AG04449 (cell line): ENCODE measurements at regions not wholly inside any gene's neighbourhood (a gene's known extent, or its start where the extent isn't known, plus 50 kb on each side); places are given as distances from the start of the nearest gene placed in this dataset.

Experiments
- CTCF ChIA-PET: fragments of 350-600 bp; formaldehyde crosslinking; extraction: SDS; loops from one replicate; lab custom pipeline; 2021; ENCODE audit warnings: antibody characterized with exemption; lab: Yijun Ruan, JAX
- POLR2A ChIA-PET: fragments of 400-600, 350-600 bp; formaldehyde crosslinking; extraction: SDS; loops from one replicate; lab custom pipeline; 2020; ENCODE audit warnings: antibody characterized with exemption, inconsistent platforms; lab: Yijun Ruan, JAX
- DNase-seq: peaks from one replicate; pipeline ENCODE4 v3.0.0-alpha.2; 2010; ENCODE audit warnings: low read depth, low spot score
- H3K4me3 ChIP-seq: 2 replicates; pipeline ENCODE4 v1.5.1; 2011; ENCODE audit warnings: low read depth, mild to moderate bottlenecking, control low read depth, low read length
- TF ChIP-seq, protein P1 (sequence below): IDR thresholded peaks from one replicate; pipeline ENCODE4 v1.5.1; 2011; ENCODE audit warnings: mild to moderate bottlenecking, moderate library complexity, low read length, control low read depth, inconsistent platforms; ENCODE audit not compliant: insufficient read depth; ENCODE audit errors: missing control alignments

DNA sequence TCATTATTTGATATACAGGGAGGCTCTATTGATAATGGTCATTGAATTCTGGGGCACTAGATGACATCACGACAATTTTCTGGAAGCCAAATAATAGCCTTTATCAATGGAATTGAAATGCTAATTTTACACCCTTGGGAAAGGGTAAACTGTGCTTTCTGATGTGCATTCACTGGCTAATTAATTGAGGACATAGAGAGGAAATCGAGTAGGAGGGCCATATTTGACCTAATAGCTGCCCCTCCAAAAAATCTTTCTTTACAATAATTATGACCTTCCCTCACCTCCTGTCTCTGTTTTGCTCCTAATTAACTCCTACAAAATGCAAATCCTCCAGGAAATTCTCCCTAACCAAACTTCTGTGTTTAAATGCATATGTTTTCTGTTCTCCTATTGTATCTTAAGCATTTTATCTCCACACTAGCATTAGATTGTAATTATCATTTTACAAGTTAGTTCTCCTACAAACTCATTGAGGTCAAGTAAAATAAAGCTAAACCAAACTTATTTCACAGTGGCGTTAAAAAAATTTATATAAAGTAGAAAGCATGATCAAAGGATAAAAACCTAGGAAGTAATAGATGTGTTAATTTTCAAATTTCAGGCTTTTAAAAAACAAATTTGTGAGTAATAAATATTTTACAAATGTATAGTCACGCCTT is 1414.0 kb upstream of the AGA start:
- DNase-seq: no peak
- no peak overlapping the region for H3K4me3 ChIP-seq
- TF ChIP-seq, protein P1, sequence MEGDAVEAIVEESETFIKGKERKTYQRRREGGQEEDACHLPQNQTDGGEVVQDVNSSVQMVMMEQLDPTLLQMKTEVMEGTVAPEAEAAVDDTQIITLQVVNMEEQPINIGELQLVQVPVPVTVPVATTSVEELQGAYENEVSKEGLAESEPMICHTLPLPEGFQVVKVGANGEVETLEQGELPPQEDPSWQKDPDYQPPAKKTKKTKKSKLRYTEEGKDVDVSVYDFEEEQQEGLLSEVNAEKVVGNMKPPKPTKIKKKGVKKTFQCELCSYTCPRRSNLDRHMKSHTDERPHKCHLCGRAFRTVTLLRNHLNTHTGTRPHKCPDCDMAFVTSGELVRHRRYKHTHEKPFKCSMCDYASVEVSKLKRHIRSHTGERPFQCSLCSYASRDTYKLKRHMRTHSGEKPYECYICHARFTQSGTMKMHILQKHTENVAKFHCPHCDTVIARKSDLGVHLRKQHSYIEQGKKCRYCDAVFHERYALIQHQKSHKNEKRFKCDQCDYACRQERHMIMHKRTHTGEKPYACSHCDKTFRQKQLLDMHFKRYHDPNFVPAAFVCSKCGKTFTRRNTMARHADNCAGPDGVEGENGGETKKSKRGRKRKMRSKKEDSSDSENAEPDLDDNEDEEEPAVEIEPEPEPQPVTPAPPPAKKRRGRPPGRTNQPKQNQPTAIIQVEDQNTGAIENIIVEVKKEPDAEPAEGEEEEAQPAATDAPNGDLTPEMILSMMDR: no peak
- POLR2A ChIA-PET: no interaction called here
- CTCF ChIA-PET: no interaction called here

DNA sequence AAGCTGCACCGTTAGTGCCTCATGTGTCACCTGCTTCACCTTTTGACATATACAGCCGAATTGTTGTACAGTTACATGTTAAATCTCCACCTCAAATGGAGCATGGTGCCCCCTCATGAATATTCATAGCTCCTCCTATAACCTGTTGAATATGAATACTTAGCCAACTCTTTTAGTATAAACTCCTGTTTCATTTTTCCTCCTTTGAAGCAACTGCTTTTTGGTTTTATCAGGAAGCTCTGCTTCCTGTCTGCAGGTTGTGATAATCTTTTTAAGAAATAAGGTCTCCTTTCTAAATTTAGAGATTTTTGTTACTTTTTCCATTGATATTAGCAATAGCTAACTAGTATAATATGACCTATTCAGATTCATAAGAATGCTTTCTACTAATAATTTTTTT is 1429.2 kb upstream of the AGA start:
- ChIA-PET POLR2A (no interaction called here), CTCF (no interaction called here)
- H3K4me3 ChIP-seq: no peak overlapping the region
- TF ChIP-seq, protein P1: no peak
- no peak for DNase-seq

DNA sequence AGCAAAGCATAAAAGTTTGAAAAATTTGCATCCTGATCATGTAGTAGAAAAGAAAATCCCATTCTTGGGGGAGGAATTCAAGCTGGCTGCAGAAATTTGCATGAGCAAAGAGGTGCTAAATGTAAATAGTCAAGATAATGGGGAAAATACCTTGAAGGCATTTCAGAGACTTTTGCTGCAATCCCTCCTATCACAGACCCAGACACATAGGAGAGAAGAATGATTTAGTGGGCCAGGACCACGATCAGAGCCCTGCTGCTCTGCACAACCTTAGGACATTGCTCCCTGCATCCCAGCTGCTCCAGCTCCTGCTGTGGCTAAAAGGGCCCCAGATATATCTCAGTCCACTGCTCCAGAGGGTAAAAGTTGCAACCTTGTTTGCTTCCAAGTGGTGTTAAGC is 1439.7 kb upstream of the AGA start:
- POLR2A ChIA-PET: no interaction called here
- no peak for DNase-seq
- TF ChIP-seq, protein P1: no peak
- H3K4me3 ChIP-seq: no peak overlapping the region
- CTCF ChIA-PET: no interaction called here

DNA sequence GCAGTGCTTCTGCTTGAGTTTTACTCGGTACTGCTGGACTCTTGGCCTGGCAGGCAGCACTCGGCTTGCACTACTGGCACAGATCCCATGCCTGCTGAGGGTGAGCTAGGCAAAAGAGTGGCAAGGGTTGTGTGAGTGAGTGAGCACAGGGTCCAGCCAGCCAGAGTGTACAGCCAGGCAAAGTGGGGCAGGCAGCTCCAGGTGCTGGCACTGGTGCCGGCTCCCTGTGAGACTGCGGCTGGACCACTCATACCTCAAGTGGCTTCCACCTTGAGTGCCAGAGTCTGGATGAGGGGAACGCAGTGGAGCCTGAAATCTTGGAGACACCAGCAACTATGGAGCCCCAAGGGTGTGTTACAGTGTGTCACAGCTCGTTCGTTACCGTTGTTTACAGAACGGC is 1451.9 kb upstream of the AGA start:
- ChIA-PET CTCF (no interaction called here), POLR2A (no interaction called here)
- TF ChIP-seq, protein P1: no peak
- no peak for DNase-seq
- no peak overlapping the region for H3K4me3 ChIP-seq

DNA sequence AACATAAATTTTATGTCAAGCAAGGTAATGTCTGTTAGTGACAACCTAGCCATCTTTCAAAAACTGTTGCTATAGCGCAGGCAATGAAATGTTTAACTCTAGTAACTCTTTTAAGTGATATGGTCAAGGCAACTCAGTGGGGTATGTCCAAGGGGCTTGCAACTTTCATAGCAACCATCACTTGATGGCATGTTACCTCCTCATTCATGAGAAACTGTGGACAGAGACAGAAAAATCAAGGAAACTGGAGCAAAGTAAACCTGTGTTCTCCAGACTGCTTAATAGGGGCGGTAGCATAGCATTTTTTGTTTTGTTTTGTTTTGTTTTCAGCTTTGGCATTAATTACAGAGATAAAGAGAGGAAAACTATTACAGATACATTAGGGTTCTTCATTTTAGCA is 1456.8 kb upstream of the AGA start:
- ChIA-PET POLR2A (no interaction called here), CTCF (no interaction called here)
- TF ChIP-seq, protein P1: no peak
- no peak overlapping the region for H3K4me3 ChIP-seq
- no peak for DNase-seq

DNA sequence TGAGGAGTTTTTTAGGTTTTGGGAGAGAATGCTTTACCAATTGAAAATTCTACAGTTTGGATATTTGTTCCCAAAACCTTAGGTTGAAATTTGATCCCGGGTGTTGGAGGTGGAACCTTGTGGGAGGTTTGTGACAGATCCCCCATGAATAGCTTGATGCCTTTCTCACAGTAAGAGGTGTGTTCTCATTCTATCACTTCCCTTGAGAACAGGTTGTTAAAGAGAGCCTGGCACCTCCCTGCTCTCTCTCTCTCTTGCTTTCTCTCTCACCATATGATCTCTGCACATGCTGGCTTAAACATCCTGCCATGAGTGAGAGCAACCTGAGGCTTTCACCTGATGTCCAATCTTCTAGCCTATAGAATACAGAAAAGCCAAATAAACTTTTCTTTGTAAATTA is 1475.5 kb upstream of the AGA start:
- no peak overlapping the region for H3K4me3 ChIP-seq
- TF ChIP-seq, protein P1: no peak
- no peak for DNase-seq
- ChIA-PET POLR2A (no interaction called here), CTCF (no interaction called here)
